ENCODE measurements at regions not wholly inside any gene's neighbourhood (a gene's known extent, or its start where the extent isn't known, plus 50 kb on each side); places are given as distances from the start of the nearest gene placed in this dataset.
"Not testable (repeated sequence)": the region's sequence is repeated elsewhere in the genome, so short reads cannot be mapped to it uniquely, and the experiment has no call there.

- no peak for DNase-seq
These were observed 64.9 kb downstream of the CD2 start for GRCh38 chr1:116819081-116819480.

- peak in 1 of 2 experiments; percentile 19 for DNase-seq
These were observed 66.1 kb downstream of the CD2 start for GRCh38 chr1:116820369-116820768.

- no peak for DNase-seq
These were observed 67.5 kb downstream of the CD2 start for GRCh38 chr1:116821763-116822162.

DNA sequence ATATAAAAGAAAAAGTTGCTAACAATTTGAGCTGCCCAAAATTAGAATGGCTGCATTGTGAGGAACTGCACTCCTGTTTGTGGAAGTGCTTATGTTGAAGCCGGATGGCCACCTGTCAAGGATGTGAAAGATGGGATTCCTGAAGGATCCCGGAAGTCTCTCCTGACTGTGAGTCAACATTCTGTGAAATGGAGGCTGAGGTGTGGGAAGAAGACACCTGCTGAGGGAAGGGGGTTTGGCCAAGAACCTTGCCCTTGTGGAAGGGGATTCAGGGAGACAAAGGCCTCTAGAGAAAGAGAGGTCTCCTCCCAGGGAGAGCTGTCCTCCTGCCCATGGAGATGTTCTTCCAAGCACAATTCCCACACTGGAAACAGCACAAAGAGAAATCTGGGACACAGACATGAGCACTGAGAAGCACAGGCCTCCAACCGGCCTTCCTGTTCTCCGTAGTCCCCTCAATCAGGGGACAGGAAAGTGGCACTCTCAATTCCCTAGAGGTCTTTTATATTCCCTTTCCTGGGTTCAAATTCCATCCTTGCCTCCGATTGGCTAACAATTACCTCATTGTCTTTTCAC lies 70.5 kb downstream of the CD2 start:
- DNase-seq: peak in 1 of 2 experiments; percentile 86

DNA sequence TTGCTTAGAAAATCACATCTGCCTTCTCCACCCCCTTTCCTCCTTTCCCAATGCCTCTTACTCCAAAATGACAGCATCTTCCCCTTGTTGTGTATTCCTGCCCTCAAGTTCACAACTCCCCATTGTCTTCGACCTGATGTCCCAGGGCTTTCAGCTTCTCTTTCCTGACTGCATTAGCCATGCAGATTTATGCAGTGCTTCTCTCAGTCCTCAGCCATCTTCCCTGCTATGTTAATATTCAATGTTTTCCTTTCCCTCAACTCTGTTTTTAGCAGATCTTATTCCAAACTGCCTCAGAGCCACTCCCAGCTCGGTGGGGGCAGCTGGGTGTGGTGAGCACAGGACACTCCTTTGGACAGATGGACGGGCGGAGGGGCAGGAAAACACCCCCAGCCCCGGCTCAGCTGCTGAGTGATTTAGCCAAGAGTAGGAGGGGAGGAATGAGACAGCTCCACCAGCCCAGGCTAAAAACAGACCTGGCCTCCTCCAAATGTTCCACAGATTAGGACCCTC lies 71.0 kb downstream of the CD2 start:
- DNase-seq: peak; percentile 93 to 95

GRCh38 chr1:116825720-116826438 lies 71.6 kb downstream of the CD2 start:
- peak; percentile 91 to 96 for DNase-seq

GRCh38 chr1:116826818-116827606 lies 72.8 kb downstream of the CD2 start:
- peak; percentile 14 to 45 for DNase-seq

- no peak for DNase-seq
These were observed 73.4 kb downstream of the CD2 start for GRCh38 chr1:116827607-116828105.

DNA sequence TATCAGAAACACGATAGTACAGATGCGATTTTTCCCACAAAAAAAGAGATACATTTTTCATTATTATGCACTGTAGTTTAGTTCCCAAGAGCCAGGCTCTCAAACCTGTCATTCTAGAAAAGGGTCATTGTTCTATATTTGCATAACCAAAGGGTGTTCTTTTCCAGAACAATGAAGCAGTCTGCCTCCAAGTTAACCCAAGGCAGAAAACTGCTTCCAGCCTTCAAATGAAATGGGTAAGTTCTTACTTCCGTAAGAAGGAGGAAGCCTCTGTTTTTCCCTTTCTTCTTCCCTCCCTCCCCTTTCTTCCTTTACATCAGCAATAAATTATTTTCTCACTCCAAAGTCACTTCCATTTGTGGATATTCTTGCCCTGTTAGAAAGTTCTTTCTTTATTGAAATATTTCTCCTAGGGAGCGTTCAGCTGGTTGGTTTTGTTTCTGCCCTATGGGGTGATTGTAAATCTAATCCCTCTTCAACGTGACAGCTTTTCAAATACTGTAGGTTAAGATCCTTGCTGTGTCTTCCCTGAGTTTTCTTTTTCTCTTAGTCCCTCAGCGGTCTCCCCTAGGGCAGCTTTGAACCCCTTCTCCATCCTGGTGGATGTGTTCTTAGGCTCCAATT lies 77.3 kb upstream of the PTGFRN start:
- DNase-seq: no peak

DNA sequence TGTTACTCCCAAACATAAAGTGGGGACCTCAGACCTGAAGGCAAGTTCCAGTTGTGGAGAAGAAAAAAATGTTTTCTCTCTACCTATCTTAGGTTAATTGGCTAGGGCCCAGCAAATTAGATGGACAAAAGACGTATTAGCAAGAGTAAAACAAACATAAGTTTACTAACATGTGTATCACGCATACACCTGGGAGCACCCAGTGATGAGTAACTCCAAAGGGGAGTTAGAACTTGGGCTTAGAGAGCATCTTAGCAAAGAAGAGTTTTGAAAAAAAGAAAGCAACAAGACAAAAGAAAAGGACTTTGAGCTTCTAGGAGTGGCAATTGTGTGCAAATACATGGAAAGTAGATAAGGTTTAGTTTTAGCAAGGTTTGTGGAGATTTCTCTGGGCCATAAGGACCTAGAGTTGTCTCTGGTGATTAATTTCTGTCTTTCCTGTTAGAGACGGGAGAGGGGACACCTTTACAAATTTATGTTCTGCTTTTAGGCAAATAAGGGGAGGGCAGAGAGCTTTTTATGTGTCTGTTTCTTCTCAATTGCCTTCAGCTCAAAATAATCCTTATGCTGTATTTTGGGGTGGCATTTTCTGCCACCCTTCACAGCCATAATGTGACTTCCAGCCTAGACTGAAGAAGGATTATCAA lies 76.7 kb upstream of the PTGFRN start:
- DNase-seq: no peak

DNA sequence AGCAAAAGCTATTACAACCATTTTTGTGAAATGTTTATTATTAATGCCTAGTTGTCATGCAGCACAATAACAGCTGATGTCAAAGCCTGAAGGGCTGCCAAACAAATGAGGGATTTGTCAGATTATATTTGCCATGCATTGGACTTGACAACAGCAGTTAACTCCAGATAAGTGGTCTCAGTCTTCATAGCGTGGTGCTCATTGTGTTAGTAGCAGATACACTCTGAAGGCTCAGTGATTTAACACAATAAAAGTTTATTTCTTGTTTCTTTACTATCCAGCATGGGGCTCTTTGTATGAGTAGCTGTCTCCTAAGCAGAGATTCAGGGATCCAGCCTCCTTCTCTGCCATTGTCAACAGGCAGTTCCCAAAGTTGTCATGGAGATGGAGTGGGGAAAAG lies 76.0 kb upstream of the PTGFRN start:
- no peak for DNase-seq

GRCh38 chr1:116834595-116834994 lies 75.1 kb upstream of the PTGFRN start:
- DNase-seq: no peak

DNA sequence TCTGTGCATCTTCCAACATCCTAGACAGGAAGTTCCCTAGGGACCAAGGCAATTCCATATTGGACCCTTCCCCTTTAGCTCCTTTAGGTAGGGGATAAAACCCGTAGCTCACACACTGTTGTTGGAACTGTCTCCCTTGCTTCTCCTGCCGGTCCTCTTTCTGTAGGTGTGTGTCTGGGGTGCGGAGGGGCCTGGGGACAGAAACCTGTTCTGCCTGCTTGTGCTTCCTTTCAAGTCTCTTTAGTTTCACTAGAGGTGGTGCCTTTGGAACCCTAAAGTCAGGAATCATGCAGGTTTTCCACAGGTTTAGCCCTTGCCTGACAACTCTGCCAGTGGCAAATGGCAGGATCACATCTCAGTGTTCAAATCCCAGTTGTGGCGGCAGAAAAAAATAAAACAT lies 74.6 kb upstream of the PTGFRN start:
- no peak for DNase-seq

GRCh38 chr1:116836099-116836498 lies 73.6 kb upstream of the PTGFRN start:
- no peak for DNase-seq

DNA sequence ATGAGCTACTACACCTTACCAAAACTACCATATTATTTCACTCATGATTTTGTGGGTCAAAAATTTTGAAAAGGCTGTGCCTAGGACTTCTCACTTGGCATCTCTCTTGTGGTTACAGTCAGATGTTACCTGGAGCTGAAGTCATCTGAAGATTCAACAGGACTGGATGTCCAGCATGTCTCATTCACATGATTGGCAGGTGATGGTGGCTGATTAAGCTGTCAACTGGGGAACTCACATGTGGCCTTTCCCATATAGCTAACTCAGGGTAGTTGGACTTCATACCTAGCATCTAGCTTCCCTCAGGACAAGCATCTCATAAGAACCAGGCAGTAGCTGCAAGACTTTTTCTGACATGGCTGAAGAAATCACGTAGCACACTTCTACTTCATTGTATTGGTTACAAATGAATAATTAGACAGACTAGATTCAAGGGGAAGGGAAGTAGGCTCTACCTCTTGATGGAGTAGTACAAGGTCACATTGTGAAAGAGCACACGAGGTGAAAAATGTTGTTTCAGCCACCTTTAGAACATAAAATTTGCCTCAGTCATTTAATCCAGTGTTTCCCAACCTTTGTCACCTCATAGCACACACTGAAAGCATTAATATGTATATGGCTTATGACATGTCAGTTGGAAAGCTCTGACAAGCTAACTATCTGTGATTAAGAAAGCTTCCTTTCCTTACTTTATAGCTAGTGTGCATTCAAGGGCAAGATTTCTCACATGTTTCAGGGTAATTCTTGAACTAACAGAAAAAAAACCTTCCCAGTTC lies 68.0 kb upstream of the PTGFRN start:
- no peak for DNase-seq

GRCh38 chr1:116842654-116843053 lies 67.1 kb upstream of the PTGFRN start:
- no peak for DNase-seq

- no peak for DNase-seq
These were observed 64.9 kb upstream of the PTGFRN start for GRCh38 chr1:116844775-116845174.

DNA sequence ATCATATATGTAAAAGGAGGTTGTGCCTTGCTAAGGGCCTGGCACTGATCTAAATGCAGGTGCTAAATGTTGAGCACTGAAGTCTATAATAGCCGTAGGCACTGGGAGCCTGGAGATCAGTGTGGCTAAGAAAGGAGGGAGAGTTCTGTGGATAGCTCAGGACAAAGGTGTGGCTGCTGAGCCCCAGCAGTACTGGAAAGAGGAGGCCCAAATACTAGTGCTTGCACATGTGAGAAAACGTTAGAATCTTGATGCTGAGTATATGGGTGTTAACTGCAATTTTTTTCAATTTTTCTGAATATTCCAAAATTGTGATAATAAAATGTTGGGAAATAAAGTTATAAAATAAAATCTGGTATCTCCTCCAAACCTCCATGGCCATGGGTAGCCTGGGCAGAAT lies 62.5 kb upstream of the PTGFRN start:
- no peak for DNase-seq

DNA sequence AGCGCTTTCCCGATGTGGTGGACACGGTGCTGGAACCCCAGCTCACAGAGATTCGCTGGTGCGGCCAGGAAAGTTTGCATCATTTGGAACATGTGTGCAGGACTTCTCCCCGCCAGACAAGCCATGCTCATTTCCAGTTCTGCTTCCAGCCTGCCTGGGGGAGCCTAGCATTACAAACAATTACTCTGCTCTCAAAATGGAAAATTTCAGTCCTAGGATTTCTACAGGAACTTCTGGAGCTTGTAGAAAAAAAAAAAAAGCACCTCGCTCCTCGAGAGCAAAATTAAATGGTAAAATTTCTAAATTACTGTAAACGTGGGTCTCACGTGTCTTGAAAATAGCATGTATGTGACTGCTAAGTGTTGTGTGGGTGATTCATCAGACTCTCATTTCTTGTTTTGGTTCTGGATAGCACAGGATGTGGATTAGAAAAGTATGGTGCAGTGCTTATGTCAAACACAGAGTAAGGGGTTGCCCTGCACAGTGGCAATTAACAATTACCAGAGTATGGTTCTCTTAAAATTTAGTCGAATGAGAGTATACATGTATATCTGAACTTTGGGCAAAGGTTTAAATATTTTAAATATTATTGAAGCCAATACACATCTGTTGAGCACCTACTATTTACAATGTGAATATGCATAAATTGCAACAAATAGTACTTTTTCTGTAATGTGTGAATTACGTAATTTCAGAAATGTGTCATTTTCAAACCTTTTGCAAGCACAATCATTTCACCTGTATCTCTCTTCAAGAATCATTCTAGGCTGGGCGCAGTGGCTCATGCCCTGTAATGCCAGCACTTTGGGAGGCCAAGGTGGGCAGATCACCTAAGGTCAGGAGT lies 61.8 kb upstream of the PTGFRN start:
- DNase-seq: no peak

DNA sequence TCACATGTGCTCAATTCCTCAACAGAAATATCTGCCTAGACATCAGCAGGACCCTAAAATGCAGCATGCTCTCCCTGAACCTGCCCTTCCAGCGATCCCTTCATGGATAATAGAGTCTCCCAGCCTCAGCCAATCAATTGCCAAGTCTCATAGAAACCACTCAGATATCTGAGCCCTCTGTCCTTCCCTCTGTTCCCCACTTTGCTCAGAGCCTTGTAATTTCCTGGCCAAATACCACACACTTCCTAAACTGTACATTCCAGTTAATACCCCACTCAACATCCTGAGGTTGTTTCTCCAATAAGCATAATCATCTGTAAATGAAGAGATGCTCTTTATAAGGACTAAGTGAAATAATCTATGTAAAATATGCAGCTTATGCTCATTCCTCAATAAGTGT lies 59.3 kb upstream of the PTGFRN start:
- no peak for DNase-seq

- DNase-seq: not testable (repeated sequence)
These were observed 58.5 kb upstream of the PTGFRN start for GRCh38 chr1:116851189-116851588.
